NCI-H345 treated with DMSO at 0.1 percent for 48 hours (cell line): ENCODE measurements at regions not wholly inside any gene's neighbourhood (a gene's known extent, or its start where the extent isn't known, plus 50 kb on each side); places are given as distances from the start of the nearest gene placed in this dataset.
"Not testable (repeated sequence)": the region's sequence is repeated elsewhere in the genome, so short reads cannot be mapped to it uniquely, and the experiment has no call there.

Experiments
- DNase-seq: peaks from one replicate; lab custom pipeline; 2025; ENCODE audit not compliant: unreplicated experiment; lab: John Stamatoyannopoulos, UW

- DNase-seq = no peak
Observed at GRCh38 chr12:73902260-73902659, 635.4 kb upstream of the ATXN7L3B start.

- DNase-seq = no peak
Observed at GRCh38 chr12:73906757-73907156, 630.9 kb upstream of the ATXN7L3B start.

DNA sequence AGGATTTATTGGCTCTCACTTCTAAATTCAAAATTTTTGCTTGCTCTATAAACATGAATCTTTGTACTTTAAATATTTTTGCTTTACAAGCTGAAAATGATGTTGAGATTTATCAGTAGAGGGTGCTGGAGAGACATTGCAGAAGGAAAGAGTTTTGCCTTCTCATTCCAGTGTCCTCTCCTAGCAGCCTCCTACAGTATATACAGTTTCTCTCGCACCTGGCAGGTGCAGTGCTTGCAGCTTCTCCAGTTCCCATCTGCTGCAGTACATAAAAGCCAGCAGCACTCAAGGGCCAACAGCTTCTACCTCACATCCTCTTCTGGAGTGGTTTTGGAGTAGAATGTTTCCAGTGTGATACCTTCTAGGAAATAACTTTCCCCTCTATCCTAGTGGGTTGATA lies 601.8 kb upstream of the ATXN7L3B start:
- DNase-seq = peak; percentile 18

DNA sequence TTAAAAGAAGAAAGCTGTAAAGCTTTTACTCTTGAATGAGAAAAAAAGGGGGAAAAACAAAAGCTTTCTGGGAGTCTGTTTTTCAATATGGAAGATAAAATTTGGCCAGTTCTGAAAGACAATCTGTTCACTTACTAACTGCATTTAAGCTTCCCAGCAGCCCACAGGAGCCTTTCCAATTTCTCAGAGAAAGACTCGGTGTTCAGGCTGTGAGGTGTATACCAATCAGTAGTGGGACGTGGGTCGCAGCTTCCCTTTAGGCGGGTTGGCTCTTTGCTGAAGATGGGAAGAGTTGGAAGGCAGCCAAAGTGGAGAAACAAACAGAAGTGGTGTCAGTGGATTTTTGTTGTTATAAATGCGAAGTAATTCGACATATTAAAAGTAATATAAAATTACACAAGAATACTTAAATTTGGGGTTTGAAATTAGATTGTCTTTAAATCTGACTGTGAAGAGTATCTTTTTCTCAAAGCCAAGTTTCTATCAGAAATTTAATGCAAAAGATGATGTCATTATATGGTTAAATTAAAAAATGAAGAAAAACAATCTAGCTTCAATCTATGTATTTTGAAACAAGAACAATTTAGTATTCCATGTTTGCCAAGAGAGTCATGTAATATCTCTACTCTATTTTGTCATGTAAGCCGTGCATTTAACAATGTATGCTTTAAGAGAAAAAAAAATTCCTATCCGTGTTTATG lies 590.2 kb upstream of the ATXN7L3B start:
- no peak for DNase-seq

DNA sequence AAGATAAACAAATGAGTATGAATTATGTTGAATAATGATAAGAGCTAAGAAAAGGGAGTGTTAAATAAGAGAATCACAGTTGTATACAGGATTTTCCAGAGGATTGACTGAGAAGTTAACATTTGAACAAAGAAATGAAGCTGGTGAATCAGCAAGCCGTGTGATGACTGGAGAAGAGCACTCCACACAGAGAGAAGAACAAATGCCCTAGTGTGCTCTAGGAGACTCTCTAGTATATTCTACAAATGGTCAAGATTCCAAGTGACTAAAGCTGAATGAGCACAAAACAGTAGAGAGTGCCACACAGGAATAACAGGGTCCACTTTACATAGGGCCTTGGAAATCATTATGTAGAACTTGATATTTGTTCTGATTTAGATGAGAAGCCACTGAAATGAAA lies 587.1 kb upstream of the ATXN7L3B start:
- DNase-seq = no peak

DNA sequence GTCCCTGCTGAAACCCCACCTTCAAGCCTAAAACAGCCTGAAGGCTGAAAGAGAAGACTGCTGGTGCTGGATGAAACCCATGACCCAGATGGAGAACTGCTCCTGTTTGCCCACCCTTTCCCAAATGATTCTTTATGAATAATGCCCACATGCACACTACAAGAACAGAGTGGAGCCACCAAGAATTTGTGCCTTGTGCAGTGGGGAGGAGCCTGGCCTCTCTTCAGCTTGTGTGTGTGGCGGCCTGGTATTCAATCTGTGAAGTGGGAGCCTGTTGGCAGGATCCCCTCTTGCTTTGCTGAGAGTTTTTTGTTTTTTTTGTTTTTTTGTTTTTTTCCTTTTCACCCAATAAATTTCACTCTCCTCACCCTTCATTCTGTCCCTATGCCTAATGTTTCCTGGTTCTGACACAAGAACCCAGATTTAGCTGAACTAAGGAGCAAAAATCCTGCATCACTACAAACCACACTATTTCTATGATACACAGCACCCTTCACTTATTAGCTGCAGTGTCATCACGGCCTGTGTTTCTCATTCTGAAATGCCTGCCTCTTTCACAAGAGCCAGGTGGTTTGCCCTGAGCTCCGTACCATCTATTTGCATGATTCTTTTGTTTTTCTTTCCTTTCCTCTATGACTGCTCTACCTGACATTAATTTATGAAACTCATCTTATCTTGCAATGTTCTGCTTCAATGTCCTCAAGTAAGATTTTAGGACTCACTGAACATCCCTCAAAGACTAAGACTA lies 585.5 kb upstream of the ATXN7L3B start:
- no peak for DNase-seq

- no peak for DNase-seq
Observed at GRCh38 chr12:73964641-73965040, 573.0 kb upstream of the ATXN7L3B start.

GRCh38 chr12:73973486-73973885 lies 564.1 kb upstream of the ATXN7L3B start:
- no peak for DNase-seq

- DNase-seq = no peak
Observed at GRCh38 chr12:73984552-73984951, 553.1 kb upstream of the ATXN7L3B start.

- DNase-seq = no peak
Observed at GRCh38 chr12:73991138-73991537, 546.5 kb upstream of the ATXN7L3B start.

- no peak for DNase-seq
Observed at GRCh38 chr12:73998894-73999293, 538.7 kb upstream of the ATXN7L3B start.

GRCh38 chr12:74015118-74015517 lies 522.5 kb upstream of the ATXN7L3B start:
- no peak for DNase-seq

- DNase-seq = not testable (repeated sequence)
Observed at GRCh38 chr12:74016324-74016723, 521.3 kb upstream of the ATXN7L3B start.

- no peak for DNase-seq
Observed at GRCh38 chr12:74018849-74019248, 518.8 kb upstream of the ATXN7L3B start.

GRCh38 chr12:74021937-74022336 lies 515.7 kb upstream of the ATXN7L3B start:
- no peak for DNase-seq

GRCh38 chr12:74031045-74031444 lies 506.6 kb upstream of the ATXN7L3B start:
- DNase-seq = no peak

- no peak for DNase-seq
Observed at GRCh38 chr12:74033531-74033930, 504.1 kb upstream of the ATXN7L3B start.

DNA sequence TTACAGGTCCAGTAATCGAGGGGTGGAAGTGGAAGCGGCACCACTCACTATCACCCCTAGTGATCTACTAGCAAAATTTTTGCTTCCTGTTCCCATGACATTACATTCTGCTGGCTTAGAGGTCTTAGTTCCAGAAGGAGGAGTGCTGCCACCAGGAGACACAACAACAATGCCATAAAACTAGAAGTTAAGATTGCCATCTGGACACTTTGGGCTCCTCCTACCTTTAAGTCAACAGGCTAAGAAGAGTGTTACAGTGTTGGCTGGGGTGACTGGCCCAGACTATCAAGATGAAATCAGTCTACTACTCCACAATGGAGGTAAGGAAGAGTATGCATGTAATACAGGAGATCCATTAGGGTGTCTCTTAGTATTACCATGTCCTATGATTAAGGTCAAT lies 498.5 kb upstream of the ATXN7L3B start:
- DNase-seq = not testable (repeated sequence)

DNA sequence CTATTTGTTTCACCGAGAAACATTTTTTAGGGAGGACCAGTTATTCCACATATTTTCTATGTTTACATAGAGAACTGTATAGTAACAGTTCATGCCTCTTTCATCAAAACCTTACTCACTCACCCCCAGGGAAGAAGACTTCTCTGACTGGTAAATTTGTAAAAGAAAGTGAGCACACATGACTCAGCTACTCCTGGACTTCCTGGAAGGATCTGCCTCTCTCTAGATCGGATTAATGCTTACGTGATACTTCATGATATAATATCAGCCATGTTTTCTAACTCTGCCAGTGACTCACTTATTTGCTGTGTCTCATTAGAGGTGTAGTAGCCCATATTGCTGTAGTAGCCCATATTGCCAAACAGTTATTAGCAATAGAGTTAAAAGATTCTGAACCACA lies 494.3 kb upstream of the ATXN7L3B start:
- DNase-seq = no peak

DNA sequence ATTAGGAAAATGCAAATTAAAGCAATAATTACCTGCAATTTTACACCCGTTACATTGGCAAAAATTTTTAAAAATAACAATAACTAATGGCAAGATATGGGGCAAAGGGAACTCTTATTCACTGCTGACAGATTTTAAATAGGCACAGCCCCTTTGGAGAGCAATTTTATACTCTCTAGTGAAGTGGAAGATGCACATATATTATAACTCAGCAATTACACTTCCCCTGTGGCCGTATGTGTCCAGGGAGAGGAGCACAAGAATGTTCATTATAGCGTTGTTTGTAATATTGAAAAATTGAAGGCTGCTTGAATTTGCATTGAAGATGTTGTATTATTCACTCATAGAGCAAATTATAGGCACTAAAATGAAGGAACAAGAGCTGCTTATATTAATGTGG lies 488.3 kb upstream of the ATXN7L3B start:
- DNase-seq = no peak

DNA sequence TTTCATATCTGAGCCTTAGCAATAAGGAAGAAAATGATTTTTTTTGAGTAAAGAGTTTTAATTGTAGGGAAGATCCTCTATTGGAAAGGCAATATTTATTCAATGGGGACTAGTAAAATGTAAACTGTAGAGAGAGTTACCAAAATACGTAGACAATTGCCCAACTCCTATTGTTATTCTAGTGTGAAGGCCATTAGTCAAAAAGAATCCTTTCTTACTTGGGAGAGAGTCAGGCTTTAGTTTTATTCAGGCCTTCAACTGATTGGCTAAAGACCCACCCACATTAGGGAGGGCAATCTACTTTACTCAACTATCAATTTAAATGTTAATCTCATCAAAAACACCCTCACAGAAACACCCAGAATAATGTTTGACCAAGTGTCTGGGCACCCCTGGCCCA lies 485.8 kb upstream of the ATXN7L3B start:
- DNase-seq = no peak

GRCh38 chr12:74066476-74066875 lies 471.2 kb upstream of the ATXN7L3B start:
- DNase-seq = no peak

GRCh38 chr12:74071182-74071581 lies 466.5 kb upstream of the ATXN7L3B start:
- DNase-seq = no peak
